Calu3 (cell line): ENCODE measurements at regions not wholly inside any gene's neighbourhood (a gene's known extent, or its start where the extent isn't known, plus 50 kb on each side); places are given as distances from the start of the nearest gene placed in this dataset.

Source experiments
- BruUV-seq: library from RNA; stranded (reverse); fragments of 400-500 nt; replicated peaks from 2 replicates; lab custom pipeline; 2021; lab: Mats Ljungman, UMichigan
- CTCF ChIA-PET: fragments of 300-600 bp; sonication (Branson Sonifier 250); formaldehyde crosslinking; loops from one replicate; lab custom pipeline; 2022; ENCODE audit warnings: antibody characterized with exemption; lab: Charles Lee
- DNase-seq: peaks from one replicate; pipeline ENCODE4 v3.0.0; 2022
- H3K27ac Mint-ChIP-seq: one replicate; pipeline ENCODE4 v1.8.0; 2022; ENCODE audit warnings: mixed read lengths; ENCODE audit not compliant: unreplicated experiment
- H3K27me3 Mint-ChIP-seq: one replicate; pipeline ENCODE4 v1.8.0; 2022; ENCODE audit warnings: mixed read lengths; ENCODE audit not compliant: unreplicated experiment
- H3K36me3 Mint-ChIP-seq: one replicate; pipeline ENCODE4 v1.8.0; 2022; ENCODE audit warnings: mild to moderate bottlenecking, moderate library complexity, mixed read lengths; ENCODE audit not compliant: insufficient read depth, unreplicated experiment
- H3K4me1 Mint-ChIP-seq: one replicate; pipeline ENCODE4 v1.8.0; 2022; ENCODE audit warnings: mild to moderate bottlenecking, low read depth, mixed read lengths; ENCODE audit not compliant: unreplicated experiment
- H3K4me3 Mint-ChIP-seq: one replicate; pipeline ENCODE4 v1.8.0; 2022; ENCODE audit warnings: mild to moderate bottlenecking, low read depth, moderate library complexity, mixed read lengths; ENCODE audit not compliant: unreplicated experiment
- H3K9me3 Mint-ChIP-seq: one replicate; pipeline ENCODE4 v1.8.0; 2022; ENCODE audit warnings: low read depth, mixed read lengths; ENCODE audit not compliant: unreplicated experiment
- intact Hi-C: fragments of 100-400 bp; cut with micrococcal nuclease; formaldehyde crosslinking; loops from one replicate; pipeline ENCODE4 v1.10.0; 2022; ENCODE audit not compliant: unreplicated experiment
- TF ChIP-seq, protein P1 (sequence below): fragments of 200-600 bp; IDR thresholded peaks from one replicate; pipeline ENCODE4 v1.8.0; 2022; ENCODE audit warnings: antibody characterized with exemption; ENCODE audit not compliant: unreplicated experiment

DNA sequence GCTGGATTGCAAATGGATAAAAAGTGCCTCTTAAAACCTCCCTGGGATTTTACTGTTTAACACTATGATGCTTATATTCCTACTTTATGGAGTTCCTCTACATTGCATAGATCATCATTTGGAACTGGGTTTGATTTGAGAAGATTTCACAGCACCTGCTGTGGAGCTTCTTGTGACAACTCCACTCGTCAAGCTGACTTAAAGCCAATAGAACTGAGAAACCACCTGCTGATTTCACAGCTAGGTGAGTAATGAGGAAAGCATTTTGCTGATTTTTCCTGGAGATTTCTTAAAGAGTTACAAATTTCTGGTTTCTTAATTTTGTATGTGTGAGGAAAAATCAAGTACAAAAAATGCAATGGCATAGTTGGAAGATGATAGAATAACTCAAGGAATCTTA is 739.1 kb upstream of the LRRTM1 start:
- no peaks in the 10 kb centered on the region for H3K36me3 Mint-ChIP-seq
- intact Hi-C loops: no loop called here
- H3K4me3 Mint-ChIP-seq: no peak overlapping the region
- TF ChIP-seq, protein P1, sequence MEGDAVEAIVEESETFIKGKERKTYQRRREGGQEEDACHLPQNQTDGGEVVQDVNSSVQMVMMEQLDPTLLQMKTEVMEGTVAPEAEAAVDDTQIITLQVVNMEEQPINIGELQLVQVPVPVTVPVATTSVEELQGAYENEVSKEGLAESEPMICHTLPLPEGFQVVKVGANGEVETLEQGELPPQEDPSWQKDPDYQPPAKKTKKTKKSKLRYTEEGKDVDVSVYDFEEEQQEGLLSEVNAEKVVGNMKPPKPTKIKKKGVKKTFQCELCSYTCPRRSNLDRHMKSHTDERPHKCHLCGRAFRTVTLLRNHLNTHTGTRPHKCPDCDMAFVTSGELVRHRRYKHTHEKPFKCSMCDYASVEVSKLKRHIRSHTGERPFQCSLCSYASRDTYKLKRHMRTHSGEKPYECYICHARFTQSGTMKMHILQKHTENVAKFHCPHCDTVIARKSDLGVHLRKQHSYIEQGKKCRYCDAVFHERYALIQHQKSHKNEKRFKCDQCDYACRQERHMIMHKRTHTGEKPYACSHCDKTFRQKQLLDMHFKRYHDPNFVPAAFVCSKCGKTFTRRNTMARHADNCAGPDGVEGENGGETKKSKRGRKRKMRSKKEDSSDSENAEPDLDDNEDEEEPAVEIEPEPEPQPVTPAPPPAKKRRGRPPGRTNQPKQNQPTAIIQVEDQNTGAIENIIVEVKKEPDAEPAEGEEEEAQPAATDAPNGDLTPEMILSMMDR: no peak
- no peak overlapping the region for H3K27ac Mint-ChIP-seq
- H3K9me3 Mint-ChIP-seq: peaks cover 18% of the 10 kb centered on the region
- CTCF ChIA-PET: no interaction called here
- no peaks in the 10 kb centered on the region for H3K27me3 Mint-ChIP-seq
- DNase-seq: no peak
- H3K4me1 Mint-ChIP-seq: no peaks in the 10 kb centered on the region
- BruUV-seq: no TSS peak

DNA sequence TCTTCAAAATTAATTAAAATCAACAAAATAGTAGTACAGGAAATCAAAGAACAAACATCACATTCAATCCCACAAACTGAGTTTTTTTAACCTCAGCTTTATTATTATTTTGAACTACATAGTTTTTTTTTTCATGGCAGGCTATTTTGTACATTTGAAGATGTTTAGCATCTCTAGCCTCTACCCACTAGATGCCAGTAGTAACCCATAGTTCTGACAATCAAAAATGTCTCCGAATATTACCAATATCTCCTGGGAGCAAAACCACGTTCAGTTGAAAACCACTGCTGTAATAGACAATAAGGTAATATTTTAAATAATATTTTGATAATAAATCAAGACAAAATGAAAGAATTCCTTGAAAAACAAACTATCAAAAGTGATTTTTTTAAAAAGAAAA is 702.6 kb upstream of the LRRTM1 start:
- CTCF ChIA-PET: no interaction called here
- H3K36me3 Mint-ChIP-seq: no peaks in the 10 kb centered on the region

GRCh38 chr2:81002906-81003305 is 698.4 kb upstream of the LRRTM1 start:
- H3K27me3 Mint-ChIP-seq: no peaks in the 10 kb centered on the region
- BruUV-seq: no TSS peak

More for the DNA sequence above, 702.6 kb upstream of the LRRTM1 start:
- Mint-ChIP-seq H3K27me3 (no peaks in the 10 kb centered on the region), H3K4me1 (no peaks in the 10 kb centered on the region), H3K27ac (no peak overlapping the region), H3K9me3 (peaks cover 8% of the 10 kb centered on the region), H3K4me3 (no peak overlapping the region)
- no TSS peak for BruUV-seq
- intact Hi-C loops: no loop called here
- TF ChIP-seq, protein P1: no peak
- no peak for DNase-seq

GRCh38 chr2:80987466-80987865 is 682.9 kb upstream of the LRRTM1 start:
- no peaks in the 10 kb centered on the region for H3K27me3 Mint-ChIP-seq
- TF ChIP-seq, protein P1: no peak
- H3K4me1 Mint-ChIP-seq: no peaks in the 10 kb centered on the region
- no peaks in the 10 kb centered on the region for H3K36me3 Mint-ChIP-seq
- H3K9me3 Mint-ChIP-seq: peaks cover 17% of the 10 kb centered on the region
- no peak for DNase-seq
- no peak overlapping the region for H3K27ac Mint-ChIP-seq
- no peak overlapping the region for H3K4me3 Mint-ChIP-seq
- intact Hi-C loops: no loop called here
- CTCF ChIA-PET: no interaction called here
- no TSS peak for BruUV-seq

More at GRCh38 chr2:81002906-81003305, 698.4 kb upstream of the LRRTM1 start:
- intact Hi-C loops: no loop called here
- H3K9me3 Mint-ChIP-seq: peaks cover 25% of the 10 kb centered on the region
- CTCF ChIA-PET: no interaction called here
- DNase-seq: no peak
- no peaks in the 10 kb centered on the region for H3K36me3 Mint-ChIP-seq
- H3K27ac Mint-ChIP-seq: no peak overlapping the region
- no peaks in the 10 kb centered on the region for H3K4me1 Mint-ChIP-seq
- H3K4me3 Mint-ChIP-seq: no peak overlapping the region
- TF ChIP-seq, protein P1: no peak
